Astrocyte (in vitro differentiated cells and primary cell): ENCODE measurements at regions not wholly inside any gene's neighbourhood (a gene's known extent, or its start where the extent isn't known, plus 50 kb on each side); places are given as distances from the start of the nearest gene placed in this dataset.

ENCODE experiments used
- DNase-seq: peaks from one replicate; pipeline ENCODE4 v3.0.0-alpha.2; 2010; ENCODE audit warnings: low read depth
- FAIRE-seq: peaks from 2 replicates; lab custom pipeline; 2011; peaks lifted over from hg19 to GRCh38; lab: Jason Lieb, UNC
- H2AFZ ChIP-seq: 2 replicates; pipeline ENCODE4 v1.6.0; 2012; ENCODE audit warnings: low read depth, low read length, inconsistent platforms
- H3K27ac ChIP-seq: 2 replicates; pipeline ENCODE4 v1.5.1; 2011; ENCODE audit warnings: low read depth, low read length, inconsistent platforms
- H3K27me3 ChIP-seq: 2 replicates; pipeline ENCODE4 v1.6.0; 2011; ENCODE audit warnings: low read length, inconsistent platforms; ENCODE audit not compliant: insufficient read depth
- H3K36me3 ChIP-seq: 2 replicates; pipeline ENCODE4 v1.5.1; 2011; ENCODE audit warnings: low read length, inconsistent platforms; ENCODE audit not compliant: insufficient read depth
- H3K4me1 ChIP-seq: 2 replicates; pipeline ENCODE4 v1.5.1; 2011; ENCODE audit warnings: low read length, inconsistent platforms; ENCODE audit not compliant: insufficient read depth
- H3K4me2 ChIP-seq: 2 replicates; pipeline ENCODE4 v1.6.0; 2012; ENCODE audit warnings: low read length, inconsistent platforms
- H3K4me3 ChIP-seq: 2 replicates; pipeline ENCODE4 v1.5.1; 2011; ENCODE audit warnings: low read depth, mild to moderate bottlenecking, low read length, inconsistent platforms; ENCODE audit not compliant: insufficient read depth
- H3K79me2 ChIP-seq: 2 replicates; pipeline ENCODE4 v1.6.0; 2012; ENCODE audit warnings: mild to moderate bottlenecking, low read length, inconsistent platforms; ENCODE audit not compliant: insufficient read depth
- H3K9ac ChIP-seq: 2 replicates; pipeline ENCODE4 v1.6.0; 2012; ENCODE audit warnings: mild to moderate bottlenecking, low read length, inconsistent platforms
- H3K9me3 ChIP-seq: 2 replicates; pipeline ENCODE4 v1.5.1; 2012; ENCODE audit warnings: low read depth, mild to moderate bottlenecking, low read length, inconsistent platforms; ENCODE audit not compliant: insufficient read depth
- H4K20me1 ChIP-seq: 2 replicates; pipeline ENCODE4 v1.6.0; 2012; ENCODE audit warnings: low read length, inconsistent platforms; ENCODE audit not compliant: insufficient read depth
- H3K27ac Mint-ChIP-seq: one replicate; pipeline ENCODE4 v1.8.0; 2021; ENCODE audit warnings: mild to moderate bottlenecking, mixed read lengths; ENCODE audit not compliant: unreplicated experiment
- H3K27me3 Mint-ChIP-seq: one replicate; pipeline ENCODE4 v1.8.0; 2021; ENCODE audit warnings: low read depth, mixed read lengths; ENCODE audit not compliant: unreplicated experiment
- H3K36me3 Mint-ChIP-seq: one replicate; pipeline ENCODE4 v1.8.0; 2021; ENCODE audit warnings: low read depth, mixed read lengths; ENCODE audit not compliant: unreplicated experiment
- H3K4me1 Mint-ChIP-seq: one replicate; pipeline ENCODE4 v1.8.0; 2021; ENCODE audit warnings: low read depth, mixed read lengths; ENCODE audit not compliant: unreplicated experiment
- H3K4me3 Mint-ChIP-seq: one replicate; pipeline ENCODE4 v1.8.0; 2021; ENCODE audit warnings: mild to moderate bottlenecking, moderate library complexity, mixed read lengths; ENCODE audit not compliant: unreplicated experiment
- H3K9me3 Mint-ChIP-seq: one replicate; pipeline ENCODE4 v1.8.0; 2021; ENCODE audit warnings: mild to moderate bottlenecking, mixed read lengths; ENCODE audit not compliant: unreplicated experiment
- EZH2 ChIP-seq: IDR thresholded peaks from 2 replicates; pipeline ENCODE4 v1.6.1; 2012; ENCODE audit warnings: mild to moderate bottlenecking, low read length, inconsistent platforms; ENCODE audit not compliant: insufficient read depth
- TF ChIP-seq, protein P1 (sequence below): IDR thresholded peaks from 2 replicates; pipeline ENCODE4 v1.5.1; 2011; ENCODE audit warnings: low read depth, mild to moderate bottlenecking, inconsistent platforms, low read length, moderate library complexity; ENCODE audit not compliant: insufficient read depth

DNA sequence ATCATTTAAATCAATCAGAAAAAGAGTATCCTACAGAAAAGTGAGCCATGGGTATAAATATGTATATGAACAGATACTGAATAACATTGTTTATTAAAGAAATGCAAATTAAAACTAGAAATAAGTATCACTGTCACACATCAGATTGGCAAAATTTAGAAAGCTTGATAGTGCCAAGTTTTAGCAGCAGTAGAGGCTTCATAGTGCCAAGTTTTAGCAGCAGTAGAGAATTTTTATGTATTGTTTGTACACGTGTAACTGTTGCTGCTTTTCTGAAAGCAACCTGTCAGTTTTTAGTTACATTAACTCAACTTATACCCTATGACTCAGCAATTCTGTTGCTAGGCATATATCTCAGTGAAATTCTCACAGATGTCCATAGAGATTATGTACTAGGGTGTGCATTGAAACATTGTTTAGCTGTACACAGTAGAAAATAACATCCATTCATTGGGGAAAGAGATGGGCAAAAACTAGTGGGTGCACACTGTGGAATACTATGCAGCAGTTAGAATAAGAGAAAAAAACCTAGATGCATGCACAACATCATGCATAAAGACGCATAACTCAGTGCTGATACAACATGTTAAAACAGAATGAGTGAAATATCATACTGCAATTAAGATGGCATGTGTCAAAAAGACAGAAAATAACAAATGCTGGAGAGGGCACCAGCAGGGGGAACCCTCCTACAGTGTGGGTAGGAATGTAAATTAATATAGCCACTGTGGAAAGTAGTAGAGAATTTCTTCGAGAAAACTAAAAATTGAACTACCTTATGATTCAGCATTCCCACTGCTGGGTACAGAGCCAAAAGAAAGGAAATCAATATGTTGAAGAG is 294.5 kb upstream of the NT5C1B start:
- H3K4me3 Mint-ChIP-seq = no peak overlapping the region
- DNase-seq (no peak), FAIRE-seq (no peak)
- Histone ChIP-seq H3K9me3 (no peaks in the 10 kb centered on the region), H3K27ac (no peak overlapping the region), H3K9ac (no peak overlapping the region), H3K4me3 (no peak overlapping the region), H3K4me1 (no peaks in the 10 kb centered on the region), H4K20me1 (no peaks in the 10 kb centered on the region), H2AFZ (no peak overlapping the region), H3K36me3 (no peaks in the 10 kb centered on the region), H3K27me3 (no peaks in the 10 kb centered on the region), H3K4me2 (no peak overlapping the region), H3K79me2 (no peaks in the 10 kb centered on the region)
- H3K9me3 Mint-ChIP-seq = peaks cover 9% of the 10 kb centered on the region
- no peak for TF ChIP-seq EZH2
- TF ChIP-seq, protein P1, sequence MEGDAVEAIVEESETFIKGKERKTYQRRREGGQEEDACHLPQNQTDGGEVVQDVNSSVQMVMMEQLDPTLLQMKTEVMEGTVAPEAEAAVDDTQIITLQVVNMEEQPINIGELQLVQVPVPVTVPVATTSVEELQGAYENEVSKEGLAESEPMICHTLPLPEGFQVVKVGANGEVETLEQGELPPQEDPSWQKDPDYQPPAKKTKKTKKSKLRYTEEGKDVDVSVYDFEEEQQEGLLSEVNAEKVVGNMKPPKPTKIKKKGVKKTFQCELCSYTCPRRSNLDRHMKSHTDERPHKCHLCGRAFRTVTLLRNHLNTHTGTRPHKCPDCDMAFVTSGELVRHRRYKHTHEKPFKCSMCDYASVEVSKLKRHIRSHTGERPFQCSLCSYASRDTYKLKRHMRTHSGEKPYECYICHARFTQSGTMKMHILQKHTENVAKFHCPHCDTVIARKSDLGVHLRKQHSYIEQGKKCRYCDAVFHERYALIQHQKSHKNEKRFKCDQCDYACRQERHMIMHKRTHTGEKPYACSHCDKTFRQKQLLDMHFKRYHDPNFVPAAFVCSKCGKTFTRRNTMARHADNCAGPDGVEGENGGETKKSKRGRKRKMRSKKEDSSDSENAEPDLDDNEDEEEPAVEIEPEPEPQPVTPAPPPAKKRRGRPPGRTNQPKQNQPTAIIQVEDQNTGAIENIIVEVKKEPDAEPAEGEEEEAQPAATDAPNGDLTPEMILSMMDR = peak; percentile 36
- H3K36me3 Mint-ChIP-seq = no peaks in the 10 kb centered on the region
- H3K27ac Mint-ChIP-seq = no peak overlapping the region
- no peaks in the 10 kb centered on the region for H3K27me3 Mint-ChIP-seq
- H3K4me1 Mint-ChIP-seq = peaks cover 5% of the 10 kb centered on the region

DNA sequence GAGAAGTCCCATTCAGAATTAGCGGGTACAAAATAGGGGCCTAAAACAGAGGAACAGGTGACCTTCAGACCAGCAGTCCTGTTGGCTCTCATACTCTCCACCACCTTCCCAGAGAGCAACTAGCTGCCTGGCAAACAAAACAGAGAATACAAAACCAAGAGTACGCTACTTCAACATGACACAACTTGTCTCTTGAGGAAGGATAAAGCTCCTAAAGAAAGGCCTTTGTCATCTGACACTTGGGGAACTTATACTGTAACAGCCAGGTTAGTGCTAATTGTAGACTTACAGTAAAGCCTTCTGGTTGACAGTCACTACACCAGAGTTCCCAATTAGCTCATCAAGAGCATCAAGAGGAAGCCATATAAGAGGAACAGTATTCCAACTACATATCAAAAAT is 282.1 kb upstream of the NT5C1B start:
- H3K27ac Mint-ChIP-seq = no peak overlapping the region
- no peak overlapping the region for H3K9ac ChIP-seq
- H4K20me1 ChIP-seq = no peaks in the 10 kb centered on the region
- H3K36me3 Mint-ChIP-seq = no peaks in the 10 kb centered on the region
- DNase-seq (no peak), FAIRE-seq (no peak)
- no peak overlapping the region for H3K27ac ChIP-seq
- H3K27me3 ChIP-seq = no peaks in the 10 kb centered on the region
- H3K36me3 ChIP-seq = no peaks in the 10 kb centered on the region
- no peaks in the 10 kb centered on the region for H3K9me3 ChIP-seq
- H3K4me2 ChIP-seq = no peak overlapping the region
- H3K4me3 Mint-ChIP-seq = no peak overlapping the region
- H3K4me1 ChIP-seq = no peaks in the 10 kb centered on the region
- H3K4me1 Mint-ChIP-seq = no peaks in the 10 kb centered on the region
- TF ChIP-seq EZH2 = no peak
- TF ChIP-seq, protein P1 = no peak
- H3K27me3 Mint-ChIP-seq = no peaks in the 10 kb centered on the region
- no peaks in the 10 kb centered on the region for H3K9me3 Mint-ChIP-seq
- H3K4me3 ChIP-seq = no peak overlapping the region
- no peaks in the 10 kb centered on the region for H3K79me2 ChIP-seq
- no peak overlapping the region for H2AFZ ChIP-seq

DNA sequence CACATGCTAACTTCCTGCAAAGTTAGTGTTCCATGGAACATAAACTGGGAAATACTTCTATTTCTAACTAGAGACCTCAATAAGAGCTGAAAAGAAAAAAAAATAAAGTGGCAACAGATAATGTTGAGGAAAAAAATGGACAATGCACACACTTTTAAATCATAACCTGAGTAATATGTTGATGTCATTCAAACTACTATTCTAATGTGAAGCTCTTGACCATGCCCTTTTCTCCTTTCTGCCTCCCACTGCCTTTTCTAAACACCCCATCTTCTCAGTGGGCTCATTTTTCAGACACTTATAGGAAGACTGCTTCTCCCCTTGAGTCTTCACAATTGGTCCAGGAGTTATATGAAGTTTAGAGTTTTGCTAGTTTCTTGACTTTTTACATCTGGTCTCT is 280.9 kb upstream of the NT5C1B start:
- no peaks in the 10 kb centered on the region for H3K4me1 Mint-ChIP-seq

More for the DNA sequence above, 280.9 kb upstream of the NT5C1B start:
- H3K4me2 ChIP-seq = no peak overlapping the region
- H3K4me3 Mint-ChIP-seq = no peak overlapping the region
- H3K27me3 Mint-ChIP-seq = no peaks in the 10 kb centered on the region
- H4K20me1 ChIP-seq = no peaks in the 10 kb centered on the region
- H3K9ac ChIP-seq = no peak overlapping the region
- H3K36me3 Mint-ChIP-seq = no peaks in the 10 kb centered on the region
- H3K27ac ChIP-seq = no peak overlapping the region
- H3K36me3 ChIP-seq = no peaks in the 10 kb centered on the region
- no peaks in the 10 kb centered on the region for H3K79me2 ChIP-seq
- no peaks in the 10 kb centered on the region for H3K4me1 ChIP-seq
- TF ChIP-seq EZH2 = no peak
- TF ChIP-seq, protein P1 = no peak
- H3K27ac Mint-ChIP-seq = no peak overlapping the region
- H3K4me3 ChIP-seq = no peak overlapping the region
- FAIRE-seq (no peak), DNase-seq (no peak)
- no peak overlapping the region for H2AFZ ChIP-seq
- peaks cover 2% of the 10 kb centered on the region for H3K9me3 Mint-ChIP-seq
- H3K27me3 ChIP-seq = no peaks in the 10 kb centered on the region
- H3K9me3 ChIP-seq = no peaks in the 10 kb centered on the region
